DOHH2 (cell line): ENCODE measurements at regions not wholly inside any gene's neighbourhood (a gene's known extent, or its start where the extent isn't known, plus 50 kb on each side); places are given as distances from the start of the nearest gene placed in this dataset.

Experiments
- CTCF ChIP-seq: fragments of 200-600 bp; sonication (generic); IDR thresholded peaks from one replicate; pipeline ENCODE4 v1.5.1; 2014; ENCODE audit warnings: antibody characterized with exemption, mild to moderate bottlenecking, low read depth, low read length; ENCODE audit not compliant: poor library complexity, severe bottlenecking
- EZH2phosphoT487 ChIP-seq: fragments of 200-600 bp; sonication (generic); IDR thresholded peaks from 2 replicates; pipeline ENCODE4 v1.6.1; 2017; ENCODE audit warnings: borderline replicate concordance, mild to moderate bottlenecking, antibody characterized with exemption, low read length, moderate library complexity, mixed read lengths

- TF ChIP-seq CTCF: no peak
- no peak for TF ChIP-seq EZH2phosphoT487
Observed at GRCh38 chr3:22895671-22896070, 307.5 kb upstream of the UBE2E2 start.
